HCT116 (cell line): ENCODE measurements at regions not wholly inside any gene's neighbourhood (a gene's known extent, or its start where the extent isn't known, plus 50 kb on each side); places are given as distances from the start of the nearest gene placed in this dataset.

ENCODE experiments used
- ATAC-seq: fragments of 200-7000 bp; cut with Tn5 transposase; 2 replicates; pipeline ENCODE4 v1.9.1; 2020; ENCODE audit warnings: mild to moderate bottlenecking, moderate library complexity
- BruUV-seq: library from RNA; stranded (reverse); fragments of 400-500 nt; replicated peaks from 2 replicates; lab custom pipeline; 2021; lab: Mats Ljungman, UMichigan
- CTCF ChIA-PET: fragments of 300-600 bp; sonication (Branson Sonifier 250); formaldehyde crosslinking; loops from one replicate; lab custom pipeline; 2021; ENCODE audit warnings: antibody characterized with exemption; lab: Charles Lee
- POLR2A ChIA-PET: fragments of 300-600, 350-600 bp; sonication (Branson Sonifier 250); formaldehyde crosslinking; loops from one replicate; lab custom pipeline; 2021; ENCODE audit warnings: antibody characterized with exemption; lab: Charles Lee
- RAD21 ChIA-PET, 2 experiments: fragments of 300-600 bp; sonication (Branson Sonifier 250); formaldehyde crosslinking; loops; one replicate each; lab custom pipeline; 2023; ENCODE audit warnings: low total read pairs in 2 of 2; ENCODE audit not compliant: uncharacterized antibody in 2 of 2, unreplicated experiment in 2 of 2, low non-redundant PET in 1 of 2; lab: Charles Lee
- DNase-seq: peaks from one replicate; pipeline ENCODE4 v3.0.0-alpha.2; 2010; ENCODE audit warnings: low read depth, low spot score
- H2AFZ ChIP-seq: fragments of 200-600 bp; shearing (Covaris generic), sonication (generic); 2 replicates; pipeline ENCODE4 v1.6.1; 2017; ENCODE audit warnings: low read depth, mixed run types, mixed read lengths, antibody characterized with exemption, low read length; ENCODE audit not compliant: poor library complexity, severe bottlenecking
- H3K27ac ChIP-seq: 2 replicates; pipeline ENCODE4 v1.5.1; 2012; ENCODE audit warnings: low read depth, low read length
- H3K27me3 ChIP-seq: fragments of 200-600 bp; sonication (generic); 2 replicates; pipeline ENCODE4 v1.6.1; 2016; ENCODE audit warnings: mixed run types, low read length, mixed read lengths; ENCODE audit not compliant: insufficient read depth
- H3K36me3 ChIP-seq, 2 experiments: fragments of 200-500 bp in 1 of 2; fragments of 200-600 bp in 1 of 2; sonication (Bioruptor generic) in 1 of 2; sonication (generic) in 1 of 2; 2 replicates each; pipeline versions ENCODE4 v1.5.1 to v1.6.1; 2014 to 2016; ENCODE audit warnings: low read length in 2 of 2, inconsistent platforms in 1 of 2, mixed read lengths in 1 of 2, mixed run types in 1 of 2; ENCODE audit not compliant: insufficient read depth in 2 of 2, control insufficient read depth in 1 of 2
- H3K4me1 ChIP-seq, 2 experiments: fragments of 200-600 bp in 1 of 2; sonication (generic) in 1 of 2; 2 replicates each; pipeline versions ENCODE4 v1.5.1 to v1.6.1; 2012 to 2017; ENCODE audit warnings: low read length in 2 of 2, inconsistent platforms in 1 of 2, mild to moderate bottlenecking in 1 of 2, mixed read lengths in 1 of 2, mixed run types in 1 of 2, moderate library complexity in 1 of 2; ENCODE audit not compliant: insufficient read depth in 2 of 2, control insufficient read depth in 1 of 2
- H3K4me2 ChIP-seq: fragments of 200-600 bp; sonication (generic); 2 replicates; pipeline ENCODE4 v1.6.1; 2017; ENCODE audit warnings: mixed run types, low read length, mixed read lengths
- H3K4me3 ChIP-seq, 2 experiments: fragments of 200-600 bp in 1 of 2; sonication (generic) in 1 of 2; replicated peaks in 1 of 2; 2 replicates each; pipeline ENCODE4 v1.5.1; 2011 to 2016; ENCODE audit warnings: low read length in 2 of 2, control low read depth in 1 of 2, low read depth in 1 of 2, mild to moderate bottlenecking in 1 of 2, mixed read lengths in 1 of 2, mixed run types in 1 of 2
- H3K79me2 ChIP-seq: fragments of 200-600 bp; sonication (generic); 2 replicates; pipeline ENCODE4 v1.6.1; 2017; ENCODE audit warnings: mild to moderate bottlenecking, mixed run types, low read length, moderate library complexity, mixed read lengths; ENCODE audit not compliant: insufficient read depth
- H3K9ac ChIP-seq: fragments of 200-600 bp; sonication (generic); 2 replicates; pipeline ENCODE4 v1.6.1; 2016; ENCODE audit warnings: low read length, mixed read lengths
- H3K9me2 ChIP-seq: fragments of 200-600 bp; sonication (generic), shearing (Covaris generic); 2 replicates; pipeline ENCODE4 v1.6.1; 2017; ENCODE audit warnings: mixed run types, mild to moderate bottlenecking, moderate library complexity; ENCODE audit not compliant: insufficient read depth
- H3K9me3 ChIP-seq, 2 experiments: fragments of 200-500 bp in 1 of 2; fragments of 200-600 bp in 1 of 2; sonication (Bioruptor generic) in 1 of 2; sonication (generic) in 1 of 2; 2 replicates each; pipeline ENCODE4 v1.6.1; 2014 to 2017; ENCODE audit warnings: low read length in 2 of 2, mixed read lengths in 2 of 2, inconsistent platforms in 1 of 2, low read depth in 1 of 2, mild to moderate bottlenecking in 1 of 2, mixed run types in 1 of 2, moderate library complexity in 1 of 2; ENCODE audit not compliant: control insufficient read depth in 1 of 2, insufficient read depth in 1 of 2
- H4K20me1 ChIP-seq: fragments of 200-600 bp; sonication (generic), shearing (Covaris generic); 2 replicates; pipeline ENCODE4 v1.6.1; 2017; ENCODE audit warnings: mixed run types, mild to moderate bottlenecking, moderate library complexity; ENCODE audit not compliant: insufficient read depth
- CEBPB ChIP-seq: IDR thresholded peaks from 2 replicates; pipeline ENCODE4 v1.6.1; 2012; ENCODE audit warnings: low read depth
- CTCF ChIP-seq, 3 experiments: fragments of 200-600 bp in 1 of 3; sonication (generic) in 1 of 3; IDR thresholded peaks in 2 of 3; conservative IDR thresholded peaks in 1 of 3; 2 replicates each; pipeline ENCODE4 v1.5.1; 2012 to 2017; ENCODE audit warnings: low read depth in 2 of 3, low read length in 2 of 3, antibody characterized with exemption in 1 of 3, borderline replicate concordance in 1 of 3, control low read depth in 1 of 3, mild to moderate bottlenecking in 1 of 3, mixed read lengths in 1 of 3, mixed run types in 1 of 3, moderate library complexity in 1 of 3; ENCODE audit not compliant: insufficient read depth in 1 of 3
- ELF1 ChIP-seq: IDR thresholded peaks from 2 replicates; pipeline ENCODE4 v1.6.1; 2012; ENCODE audit warnings: low read depth, borderline replicate concordance
- EZH2 ChIP-seq: fragments of 200-600 bp; sonication (generic); IDR thresholded peaks from 2 replicates; pipeline ENCODE4 v1.6.1; 2017; ENCODE audit warnings: antibody characterized with exemption, mixed run types
- EZH2phosphoT487 ChIP-seq: fragments of 200-600 bp; IDR thresholded peaks from 2 replicates; pipeline ENCODE4 v1.6.1; 2018; ENCODE audit warnings: antibody characterized with exemption, borderline replicate concordance
- JUND ChIP-seq: IDR thresholded peaks from 2 replicates; pipeline ENCODE4 v1.6.1; 2012
- MAX ChIP-seq: IDR thresholded peaks from 2 replicates; pipeline ENCODE4 v1.6.1; 2012
- POLR2A ChIP-seq: IDR thresholded peaks from 2 replicates; pipeline ENCODE4 v1.7.0; 2011; ENCODE audit warnings: borderline replicate concordance; ENCODE audit not compliant: insufficient read depth, insufficient read length; ENCODE audit errors: extremely low read depth
- RAD21 ChIP-seq: IDR thresholded peaks from 2 replicates; pipeline ENCODE4 v1.6.1; 2012; ENCODE audit warnings: low read depth, mild to moderate bottlenecking
- SIN3A ChIP-seq: IDR thresholded peaks from 2 replicates; pipeline ENCODE4 v1.6.1; 2012; ENCODE audit warnings: low read depth
- TCF7L2 ChIP-seq: IDR thresholded peaks from 2 replicates; pipeline ENCODE4 v1.7.0; 2011; ENCODE audit warnings: borderline replicate concordance, inconsistent platforms; ENCODE audit not compliant: insufficient read depth, insufficient read length; ENCODE audit errors: extremely low read depth
- ZFX ChIP-seq: fragments of 450-650 bp; IDR thresholded peaks from 2 replicates; pipeline ENCODE4 v1.6.1; 2017
- intact Hi-C: fragments of 100-400 bp; cut with micrococcal nuclease; formaldehyde crosslinking; loops from 2 replicates; pipeline ENCODE4 v1.10.0; 2022
- TF ChIP-seq, protein P1 (sequence below): IDR thresholded peaks from 2 replicates; pipeline ENCODE4 v1.6.1; 2011; ENCODE audit warnings: mild to moderate bottlenecking, low read length, moderate library complexity; ENCODE audit not compliant: insufficient replicate concordance; ENCODE audit errors: extremely low read depth
- TF ChIP-seq, protein P2 (sequence below): IDR thresholded peaks from 2 replicates; pipeline ENCODE4 v1.6.1; 2012; ENCODE audit warnings: low read depth

DNA sequence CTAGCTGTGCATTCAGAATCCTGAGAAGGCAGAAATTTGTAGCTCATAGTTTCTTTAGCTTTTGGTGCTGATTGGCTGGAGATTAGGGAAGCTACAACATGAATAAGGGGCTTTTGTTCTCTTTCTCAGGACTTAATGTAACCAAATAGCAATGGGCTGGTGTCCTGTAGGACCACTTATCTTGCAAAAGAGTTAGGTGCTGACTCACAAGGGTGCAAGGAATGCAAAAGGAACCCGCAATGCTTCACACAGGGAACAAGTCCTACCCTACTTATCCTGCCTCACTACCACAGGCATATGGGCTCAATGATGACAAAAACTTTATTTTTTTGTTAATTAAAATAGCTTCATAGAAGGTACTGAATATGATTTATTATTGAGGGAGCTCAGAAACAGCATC is 541.5 kb downstream of the AMY1C start (continued):
- TF ChIP-seq, protein P1, sequence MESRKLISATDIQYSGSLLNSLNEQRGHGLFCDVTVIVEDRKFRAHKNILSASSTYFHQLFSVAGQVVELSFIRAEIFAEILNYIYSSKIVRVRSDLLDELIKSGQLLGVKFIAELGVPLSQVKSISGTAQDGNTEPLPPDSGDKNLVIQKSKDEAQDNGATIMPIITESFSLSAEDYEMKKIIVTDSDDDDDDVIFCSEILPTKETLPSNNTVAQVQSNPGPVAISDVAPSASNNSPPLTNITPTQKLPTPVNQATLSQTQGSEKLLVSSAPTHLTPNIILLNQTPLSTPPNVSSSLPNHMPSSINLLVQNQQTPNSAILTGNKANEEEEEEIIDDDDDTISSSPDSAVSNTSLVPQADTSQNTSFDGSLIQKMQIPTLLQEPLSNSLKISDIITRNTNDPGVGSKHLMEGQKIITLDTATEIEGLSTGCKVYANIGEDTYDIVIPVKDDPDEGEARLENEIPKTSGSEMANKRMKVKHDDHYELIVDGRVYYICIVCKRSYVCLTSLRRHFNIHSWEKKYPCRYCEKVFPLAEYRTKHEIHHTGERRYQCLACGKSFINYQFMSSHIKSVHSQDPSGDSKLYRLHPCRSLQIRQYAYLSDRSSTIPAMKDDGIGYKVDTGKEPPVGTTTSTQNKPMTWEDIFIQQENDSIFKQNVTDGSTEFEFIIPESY: no peak
- no peak for TF ChIP-seq ZFX
- TF ChIP-seq JUND: no peak
- TF ChIP-seq TCF7L2: no peak
- TF ChIP-seq ELF1: no peak
- TF ChIP-seq POLR2A: no peak
- TF ChIP-seq EZH2phosphoT487: no peak
- no peak for TF ChIP-seq RAD21

DNA sequence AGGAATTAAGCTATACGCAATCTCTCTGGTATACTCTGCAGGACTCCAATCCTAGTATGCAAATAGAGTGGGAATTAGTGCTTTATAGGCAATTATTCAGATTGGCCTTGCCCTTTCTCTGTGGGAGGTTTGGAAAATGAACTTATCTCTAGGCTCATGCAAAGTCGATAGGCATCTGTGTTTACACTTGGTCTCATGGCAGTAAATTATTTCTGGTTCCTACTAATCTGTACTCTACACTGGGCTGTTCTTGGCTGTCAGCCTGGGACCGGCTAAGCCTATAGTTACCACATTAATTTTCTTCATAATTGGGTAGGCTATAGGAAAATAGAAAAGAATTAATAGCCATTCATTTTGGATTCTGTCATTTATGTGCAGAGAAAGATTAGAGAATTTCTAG is 544.6 kb downstream of the AMY1C start:
- intact Hi-C loops: no loop called here
- Histone ChIP-seq H3K27me3 (no peaks in the 10 kb centered on the region), H3K9ac (no peak overlapping the region), H3K4me2 (no peak overlapping the region), H3K27ac (no peak overlapping the region), H3K4me1 (no peaks in the 10 kb centered on the region), H3K36me3 (no peaks in the 10 kb centered on the region), H3K9me2 (no peaks in the 10 kb centered on the region; the same call in 1 of the 2 replicates), H4K20me1 (no peaks in the 10 kb centered on the region), H3K9me3 (peaks cover 13 to 32% of the 10 kb centered on the region in 2 experiments; a peak in 3 of 4 replicates), H3K79me2 (no peaks in the 10 kb centered on the region), H2AFZ (no peak overlapping the region), H3K4me3 (no peak overlapping the region)
- BruUV-seq: no TSS peak
- no peak for TF ChIP-seq JUND
- no peak for TF ChIP-seq ELF1
- TF ChIP-seq EZH2: no peak
- no peak for TF ChIP-seq CTCF (IDR thresholded peaks at IDR 0.05 in 2 of 3, conservative IDR thresholded peaks at IDR 0.05 in 1 of 3; ENCODE audit: borderline replicate concordance in 1 of 3, insufficient read depth in 1 of 3, low read depth in 2 of 3, low read length in 2 of 3)
- TF ChIP-seq SIN3A: no peak
- TF ChIP-seq, protein P2, sequence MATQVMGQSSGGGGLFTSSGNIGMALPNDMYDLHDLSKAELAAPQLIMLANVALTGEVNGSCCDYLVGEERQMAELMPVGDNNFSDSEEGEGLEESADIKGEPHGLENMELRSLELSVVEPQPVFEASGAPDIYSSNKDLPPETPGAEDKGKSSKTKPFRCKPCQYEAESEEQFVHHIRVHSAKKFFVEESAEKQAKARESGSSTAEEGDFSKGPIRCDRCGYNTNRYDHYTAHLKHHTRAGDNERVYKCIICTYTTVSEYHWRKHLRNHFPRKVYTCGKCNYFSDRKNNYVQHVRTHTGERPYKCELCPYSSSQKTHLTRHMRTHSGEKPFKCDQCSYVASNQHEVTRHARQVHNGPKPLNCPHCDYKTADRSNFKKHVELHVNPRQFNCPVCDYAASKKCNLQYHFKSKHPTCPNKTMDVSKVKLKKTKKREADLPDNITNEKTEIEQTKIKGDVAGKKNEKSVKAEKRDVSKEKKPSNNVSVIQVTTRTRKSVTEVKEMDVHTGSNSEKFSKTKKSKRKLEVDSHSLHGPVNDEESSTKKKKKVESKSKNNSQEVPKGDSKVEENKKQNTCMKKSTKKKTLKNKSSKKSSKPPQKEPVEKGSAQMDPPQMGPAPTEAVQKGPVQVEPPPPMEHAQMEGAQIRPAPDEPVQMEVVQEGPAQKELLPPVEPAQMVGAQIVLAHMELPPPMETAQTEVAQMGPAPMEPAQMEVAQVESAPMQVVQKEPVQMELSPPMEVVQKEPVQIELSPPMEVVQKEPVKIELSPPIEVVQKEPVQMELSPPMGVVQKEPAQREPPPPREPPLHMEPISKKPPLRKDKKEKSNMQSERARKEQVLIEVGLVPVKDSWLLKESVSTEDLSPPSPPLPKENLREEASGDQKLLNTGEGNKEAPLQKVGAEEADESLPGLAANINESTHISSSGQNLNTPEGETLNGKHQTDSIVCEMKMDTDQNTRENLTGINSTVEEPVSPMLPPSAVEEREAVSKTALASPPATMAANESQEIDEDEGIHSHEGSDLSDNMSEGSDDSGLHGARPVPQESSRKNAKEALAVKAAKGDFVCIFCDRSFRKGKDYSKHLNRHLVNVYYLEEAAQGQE: no peak
- no peak for TF ChIP-seq POLR2A
- TF ChIP-seq MAX: no peak
- no peak for TF ChIP-seq CEBPB
- TF ChIP-seq RAD21: no peak
- TF ChIP-seq ZFX: no peak
- CTCF ChIA-PET: no interaction called here
- POLR2A ChIA-PET: no interaction called here
- ATAC-seq (no peak), DNase-seq (no peak)
- RAD21 ChIA-PET: no interaction called here
